ENCODE measurements at regions not wholly inside any gene's neighbourhood (a gene's known extent, or its start where the extent isn't known, plus 50 kb on each side); places are given as distances from the start of the nearest gene placed in this dataset.

GRCh38 chr3:152676810-152677379, 158.0 kb upstream of the P2RY1 start:
- in situ Hi-C loops (cut with MboI) (no loop called here), intact Hi-C loops (cut with micrococcal nuclease) (no loop called here)
- H3K27me3 ChIP-seq (ENCODE audit: control insufficient read depth in 2 of 2, insufficient read depth in 2 of 2, low read length in 2 of 2): no peaks in the 10 kb centered on the region
- BruUV-seq (replicated peaks): no TSS peak
- H3K36me3 ChIP-seq (ENCODE audit: control insufficient read depth, insufficient read depth, low read length): no peaks in the 10 kb centered on the region
- no peak overlapping the region for H3K9ac ChIP-seq (ENCODE audit: insufficient read depth in 1 of 2, low read depth in 2 of 2, low read length in 2 of 2)
- no peak overlapping the region for H2AFZ ChIP-seq (ENCODE audit: low read depth, low read length)
- DNase-seq (ENCODE audit: extremely low read depth in 1 of 4, low spot score in 3 of 4): no peak
- whole genome bisulfite sequencing (ENCODE audit: insufficient coverage, low coverage, missing lambda C conversion rate): 43% methylated on average over 2 of the region's 2 CpGs
- no peak overlapping the region for H3K4me3 ChIP-seq
- no peaks in the 10 kb centered on the region for H4K20me1 ChIP-seq (replicated peaks; ENCODE audit: control insufficient read depth, insufficient read depth, low read length)
- no peak overlapping the region for H3K27ac ChIP-seq (ENCODE audit: extremely low read depth, low read depth, low read length)
- ChIA-PET POLR2A (interaction anchor here (1.1 kb wide), 1 partner anchor 9 kb away, joined by 3 read pairs; no protein-coding TSS in a partner anchor), CTCF (ENCODE audit: low intra/inter-chr PET ratio) (no interaction called here)
- no peak for ATAC-seq
- H3K4me2 ChIP-seq (ENCODE audit: insufficient read depth, low read length): no peak overlapping the region
- no peaks in the 10 kb centered on the region for H3K79me2 ChIP-seq (ENCODE audit: control insufficient read depth, insufficient read depth, low read length)
- peaks cover 0 to 5% of the 10 kb centered on the region in 2 experiments; a peak in 1 of 5 replicates for H3K4me1 ChIP-seq (replicated peaks in 1 of 2; ENCODE audit: control insufficient read depth in 2 of 2, insufficient read depth in 2 of 2, low read length in 2 of 2)
- no peaks in the 10 kb centered on the region for H3K9me3 ChIP-seq (replicated peaks; ENCODE audit: control insufficient read depth, insufficient read depth, low read depth, low read length)
- no peaks in the 10 kb centered on the region for H3K9me1 ChIP-seq (ENCODE audit: control insufficient read depth, insufficient read depth, low read length)
- FAIRE-seq: no peak
- TF ChIP-seq ATF3 (IDR thresholded peaks at IDR 0.05) (no peak), ATF3 (CRISPR knock-in tag; conservative IDR thresholded peaks at IDR 0.05) (no peak), JUND (IDR thresholded peaks at IDR 0.05; ENCODE audit: borderline replicate concordance, low read depth, low read length) (no peak), JUND (tag; IDR thresholded peaks at IDR 0.05; ENCODE audit: borderline replicate concordance, low read depth, low read length) (no peak), ZNF324 (CRISPR knock-in tag; IDR thresholded peaks at IDR 0.05) (no peak), LCOR (CRISPR knock-in tag; IDR thresholded peaks at IDR 0.05) (no peak), PRDM10 (IDR thresholded peaks at IDR 0.05; ENCODE audit: partially characterized antibody) (no peak), DDX20 (tag; IDR thresholded peaks at IDR 0.05; ENCODE audit: low read depth) (no peak), CGGBP1 (CRISPR knock-in tag; IDR thresholded peaks at IDR 0.05) (no peak), ZNF436 (CRISPR knock-in tag; IDR thresholded peaks at IDR 0.05) (no peak), HDAC3 (IDR thresholded peaks at IDR 0.05; ENCODE audit: borderline replicate concordance, partially characterized antibody) (no peak), RAD51 (IDR thresholded peaks at IDR 0.05; ENCODE audit: borderline replicate concordance, low read depth) (no peak), KAT2B (IDR thresholded peaks at IDR 0.05; ENCODE audit: low read depth, low read length) (no peak), EHMT2 (IDR thresholded peaks at IDR 0.05) (no peak), ZNF740 (CRISPR knock-in tag; IDR thresholded peaks at IDR 0.05) (no peak), ZNF740 (tag; IDR thresholded peaks at IDR 0.05) (no peak), CHD4 (IDR thresholded peaks at IDR 0.05; ENCODE audit: insufficient read depth, insufficient replicate concordance, low read depth, low read length, poor library complexity, severe bottlenecking) (no peak), TAF9B (IDR thresholded peaks at IDR 0.05; ENCODE audit: partially characterized antibody) (no peak)

All from K562 (cell line).